Glomerular visceral epithelial cell (primary cell): ENCODE measurements at regions not wholly inside any gene's neighbourhood (a gene's known extent, or its start where the extent isn't known, plus 50 kb on each side); places are given as distances from the start of the nearest gene placed in this dataset.
"Not testable (repeated sequence)": the region's sequence is repeated elsewhere in the genome, so short reads cannot be mapped to it uniquely, and the experiment has no call there.

ENCODE experiments used
- DNase-seq: peaks from one replicate; pipeline ENCODE4 v3.0.0-alpha.2; 2016; ENCODE audit errors: extremely low spot score

DNA sequence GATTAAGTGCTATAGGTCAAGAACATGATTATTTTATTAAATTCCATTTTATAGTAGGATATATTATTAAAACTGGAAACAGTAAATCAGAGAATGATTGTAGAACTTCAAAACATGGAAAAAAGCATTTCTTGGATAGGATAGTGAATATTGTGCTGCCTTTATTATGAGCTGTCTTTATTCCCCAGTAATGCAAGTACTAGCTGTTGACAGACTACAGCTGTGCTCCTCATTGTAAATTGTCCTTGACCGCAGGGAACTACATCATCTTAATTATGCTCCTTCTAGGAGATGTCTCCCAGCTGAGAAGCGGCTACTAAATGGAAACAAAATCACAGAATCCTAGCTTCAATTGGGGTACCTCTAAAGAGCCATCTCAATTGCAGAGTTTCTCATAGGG, 1457.2 kb upstream of the PCDH7 start:
- DNase-seq, result no peak

GRCh38 chr4:29276150-29276549, 1444.0 kb upstream of the PCDH7 start:
- no peak for DNase-seq

GRCh38 chr4:29277381-29277780, 1442.8 kb upstream of the PCDH7 start:
- DNase-seq, result no peak

DNA sequence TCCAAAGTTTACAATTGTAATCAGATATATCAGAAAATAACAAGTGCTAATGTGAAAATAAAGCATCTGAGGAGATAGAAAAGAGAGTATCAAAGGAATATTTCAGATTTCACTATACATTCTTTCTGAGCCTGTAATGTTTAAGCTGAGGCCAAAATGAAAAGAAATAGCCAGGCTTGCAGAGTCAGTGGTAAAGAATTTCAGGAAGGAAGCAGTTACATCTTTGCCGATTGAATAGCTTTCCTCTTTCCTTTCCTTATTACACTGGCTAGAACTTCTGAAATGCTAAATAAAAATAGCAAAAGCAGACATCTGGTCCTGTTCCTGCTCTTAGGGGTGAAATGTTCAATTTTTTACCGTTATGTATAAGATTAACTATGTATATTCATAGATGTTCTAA, 1441.6 kb upstream of the PCDH7 start:
- DNase-seq, result peak; percentile 34

DNA sequence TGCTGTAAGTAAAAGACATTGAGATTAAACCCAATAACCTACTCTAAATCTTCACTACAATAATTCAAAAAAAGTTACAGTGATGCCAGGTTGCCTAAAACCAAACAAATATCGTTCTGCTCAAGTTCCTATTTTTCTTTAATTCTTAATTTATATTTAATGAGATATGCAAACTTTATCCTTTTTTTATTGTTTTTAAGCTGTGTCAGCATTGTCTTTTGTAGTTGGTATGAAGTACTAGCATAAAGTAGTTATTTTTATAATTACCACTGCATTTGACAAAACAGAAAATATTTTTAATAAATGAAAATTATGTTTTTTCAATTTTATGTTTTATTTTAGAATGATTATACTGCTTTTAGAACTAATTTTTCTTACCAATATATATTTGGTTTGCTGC, 1431.1 kb upstream of the PCDH7 start:
- no peak for DNase-seq

DNA sequence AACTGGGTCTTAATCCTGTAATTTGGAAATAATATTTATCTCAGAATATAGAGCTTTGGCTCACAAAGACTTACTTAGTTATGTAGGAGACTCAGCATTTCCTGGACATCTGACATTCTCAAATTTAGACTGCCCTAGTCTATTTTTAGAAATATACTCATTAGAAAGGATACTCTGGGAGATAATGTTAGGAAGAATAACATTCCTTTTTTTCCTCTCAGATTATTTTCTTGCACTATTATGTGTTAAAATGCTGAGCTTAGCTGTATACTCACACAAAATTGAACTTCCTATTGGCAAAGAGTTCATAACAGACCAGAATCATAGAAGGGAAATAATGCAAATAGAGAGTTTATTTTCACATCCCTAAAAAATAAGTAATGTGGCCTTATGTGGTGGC, 1424.9 kb upstream of the PCDH7 start:
- no peak for DNase-seq

DNA sequence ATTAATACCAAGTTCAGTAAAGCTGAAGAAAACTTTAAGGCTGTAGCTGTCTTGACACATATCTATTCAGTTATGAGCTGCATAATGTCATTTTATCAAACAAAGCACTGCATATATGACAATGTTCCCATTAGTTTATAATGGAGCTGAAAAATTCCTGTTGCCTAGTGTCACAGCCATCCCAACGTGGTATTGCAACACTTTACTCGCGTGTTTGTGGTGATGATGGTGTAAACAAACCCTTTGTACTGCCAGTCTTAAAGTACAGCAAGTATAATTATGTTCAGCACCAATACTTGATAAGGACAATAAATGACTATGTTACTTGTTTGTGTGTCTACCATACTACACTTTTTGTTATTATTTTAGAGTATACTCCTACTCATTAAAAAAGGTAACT, 1415.6 kb upstream of the PCDH7 start:
- no peak for DNase-seq

DNA sequence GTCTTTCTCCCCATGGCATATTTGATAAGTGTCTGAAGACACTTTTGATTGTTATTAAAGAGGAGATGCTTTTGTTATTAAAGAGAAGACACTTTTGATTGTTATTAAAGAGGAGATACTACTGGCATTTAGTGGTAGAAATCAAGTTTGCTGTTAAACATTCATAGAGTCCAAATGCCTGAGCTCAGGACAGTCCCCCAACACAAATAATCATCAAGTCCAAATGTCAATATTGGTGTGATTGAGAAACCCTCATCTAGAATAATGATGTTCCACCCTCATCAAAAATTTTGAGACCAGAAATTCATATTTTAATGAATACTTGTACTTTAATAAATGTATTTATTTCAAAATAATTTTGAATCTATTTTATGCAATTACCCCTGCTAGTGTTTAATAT, 1412.9 kb upstream of the PCDH7 start:
- DNase-seq, result no peak

DNA sequence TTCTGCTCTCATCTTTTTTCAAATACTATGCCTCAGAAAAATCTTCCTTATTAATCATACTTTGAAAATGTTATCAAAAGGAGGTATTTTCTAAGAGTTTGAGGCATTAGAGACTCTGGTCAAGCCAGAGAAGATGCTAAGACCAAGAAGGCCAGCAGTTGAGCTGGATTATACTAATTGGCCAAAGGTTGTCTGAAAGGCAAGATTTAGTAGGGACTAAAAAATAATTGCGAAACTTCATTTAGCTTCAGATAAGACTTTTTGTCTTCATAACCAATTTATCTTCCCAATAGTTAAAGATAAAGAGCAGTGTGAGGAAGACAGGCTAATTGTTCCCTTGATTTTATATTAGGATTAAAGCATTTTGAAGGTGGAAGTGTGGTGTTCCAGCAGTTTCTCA, 1412.4 kb upstream of the PCDH7 start:
- no peak for DNase-seq

GRCh38 chr4:29309050-29309449, 1411.1 kb upstream of the PCDH7 start:
- peak; percentile 50 for DNase-seq

DNA sequence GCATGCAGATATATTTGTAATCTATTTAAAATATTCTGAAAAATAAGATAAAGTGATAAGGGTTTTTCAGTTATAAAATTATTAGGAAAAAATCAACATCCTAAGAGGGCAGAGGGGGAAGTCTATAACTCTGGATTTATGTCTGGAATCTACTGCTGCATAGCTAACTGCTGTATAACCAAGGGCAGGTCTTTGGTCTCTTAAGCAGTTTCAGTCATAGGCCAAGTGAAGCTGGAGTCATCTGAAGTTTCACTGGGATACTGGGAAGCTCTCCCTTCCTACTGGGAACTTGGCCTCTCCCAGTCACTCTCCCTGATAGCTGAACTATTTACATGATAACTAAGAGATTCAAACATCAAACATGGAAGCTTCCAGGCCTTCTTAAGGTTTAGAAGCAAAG, 1409.9 kb upstream of the PCDH7 start:
- no peak for DNase-seq

DNA sequence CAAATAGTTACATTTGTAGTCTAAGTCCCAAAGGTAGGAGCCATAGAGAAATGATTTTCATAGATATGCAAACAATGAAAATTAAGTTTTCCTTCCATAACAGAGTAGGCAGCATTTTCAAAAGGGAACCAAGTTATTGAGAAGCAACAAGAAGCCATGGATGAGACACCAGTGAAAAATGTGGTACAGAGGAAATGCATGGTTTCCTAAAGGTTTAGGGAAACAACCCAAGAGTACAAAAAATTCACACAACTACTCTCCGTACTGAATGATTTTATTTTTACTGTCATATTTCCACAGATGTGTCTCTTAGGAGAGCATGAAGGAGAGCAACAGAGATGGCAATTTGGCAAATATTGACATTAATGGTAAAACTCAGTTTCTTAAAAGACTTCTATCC, 1408.9 kb upstream of the PCDH7 start:
- DNase-seq, result peak; percentile 5

DNA sequence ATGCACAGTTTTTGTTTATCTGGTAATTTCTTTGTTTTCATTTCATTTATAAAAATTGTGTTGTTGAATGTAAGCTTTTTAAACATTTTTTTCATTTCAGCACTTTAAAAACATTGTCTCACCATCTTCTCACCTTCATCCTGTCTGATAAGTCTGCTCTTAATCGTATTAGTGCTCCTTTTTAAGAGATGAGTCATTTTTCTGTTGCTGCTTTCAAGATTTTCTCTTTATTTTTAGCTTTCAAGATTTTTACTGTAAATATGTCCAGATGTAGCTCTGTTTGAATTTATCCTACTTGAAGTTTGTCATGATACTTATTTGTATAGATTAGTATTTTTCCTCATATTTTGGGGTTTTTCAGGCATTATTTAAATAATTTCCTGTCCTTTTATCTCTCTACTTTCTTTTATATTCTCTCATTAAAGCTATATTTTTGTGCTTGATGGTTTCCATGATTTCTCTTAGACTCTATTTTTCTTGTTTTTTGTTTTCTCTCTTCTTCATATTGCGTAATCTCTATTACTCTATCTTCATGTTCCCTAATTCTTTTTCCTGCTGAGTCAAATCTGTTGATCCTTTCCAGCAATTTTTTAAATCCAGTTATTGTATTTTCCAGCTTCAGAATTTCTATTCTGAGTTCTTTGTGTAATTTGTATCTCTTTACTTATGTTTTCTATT, 1400.4 kb upstream of the PCDH7 start:
- no peak for DNase-seq

- DNase-seq, result no peak
Observed at GRCh38 chr4:29320947-29321620, 1399.1 kb upstream of the PCDH7 start.

DNA sequence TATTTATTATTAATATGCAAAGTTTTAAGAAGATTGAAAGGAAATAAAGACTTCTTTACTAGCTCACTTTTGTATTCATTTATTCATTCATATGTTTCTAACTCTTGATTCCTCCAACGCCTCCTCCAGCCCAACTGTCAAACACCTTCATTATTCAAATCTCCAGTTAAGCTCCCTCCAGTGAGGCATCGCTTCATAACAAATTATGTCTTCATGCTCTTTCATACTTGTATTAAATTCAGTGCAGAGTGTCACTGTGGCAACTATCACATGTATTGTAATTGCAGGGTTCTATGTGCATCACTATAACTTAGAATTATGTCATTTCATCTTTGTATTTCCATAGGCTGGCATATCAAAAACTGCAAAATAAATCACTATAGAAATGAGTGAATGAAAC, 1394.2 kb upstream of the PCDH7 start:
- no peak for DNase-seq

GRCh38 chr4:29326816-29327215, 1393.4 kb upstream of the PCDH7 start:
- DNase-seq, result peak; percentile 2

- no peak for DNase-seq
Observed at GRCh38 chr4:29336861-29337260, 1383.3 kb upstream of the PCDH7 start.

DNA sequence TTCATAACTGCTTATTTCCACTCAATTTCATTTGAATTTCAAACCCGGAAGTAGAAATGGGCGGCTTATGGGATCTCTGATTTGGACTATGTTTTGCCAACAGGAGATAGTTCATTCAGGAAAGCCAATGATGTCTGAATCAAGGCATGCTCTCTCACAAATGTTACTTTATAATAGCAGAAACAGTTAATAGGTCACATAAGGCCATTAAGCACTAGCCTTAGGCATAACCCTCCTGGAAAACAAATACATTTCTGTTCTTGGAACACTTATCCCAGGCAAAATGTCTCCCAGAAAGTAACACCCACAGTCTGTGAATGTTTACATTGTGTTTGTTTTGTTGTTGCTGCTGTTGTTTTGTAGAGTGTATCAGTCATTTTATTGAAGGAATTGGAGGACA, 1347.2 kb upstream of the PCDH7 start:
- no peak for DNase-seq

- DNase-seq, result no peak
Observed at GRCh38 chr4:29375716-29376115, 1344.5 kb upstream of the PCDH7 start.

DNA sequence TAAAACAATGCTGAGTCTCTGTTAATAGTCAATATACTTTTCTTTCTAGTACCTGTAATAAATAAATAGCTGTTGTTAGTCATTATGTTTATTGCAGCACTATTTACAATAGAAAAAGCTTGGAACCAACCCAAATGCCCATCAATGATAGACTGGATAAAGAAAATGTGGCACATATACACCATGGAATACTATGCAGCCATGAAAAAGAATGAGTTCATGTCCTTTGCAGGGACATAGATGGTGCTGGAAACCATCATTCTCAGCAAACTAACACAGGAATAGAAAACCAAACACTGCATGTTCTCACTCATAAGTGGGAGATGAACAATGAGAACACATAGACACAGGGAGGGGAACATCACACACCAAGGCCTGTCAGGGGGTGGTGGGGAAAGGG, 1341.9 kb upstream of the PCDH7 start:
- DNase-seq, result not testable (repeated sequence)

- no peak for DNase-seq
Observed at GRCh38 chr4:29390921-29391320, 1329.2 kb upstream of the PCDH7 start.

DNA sequence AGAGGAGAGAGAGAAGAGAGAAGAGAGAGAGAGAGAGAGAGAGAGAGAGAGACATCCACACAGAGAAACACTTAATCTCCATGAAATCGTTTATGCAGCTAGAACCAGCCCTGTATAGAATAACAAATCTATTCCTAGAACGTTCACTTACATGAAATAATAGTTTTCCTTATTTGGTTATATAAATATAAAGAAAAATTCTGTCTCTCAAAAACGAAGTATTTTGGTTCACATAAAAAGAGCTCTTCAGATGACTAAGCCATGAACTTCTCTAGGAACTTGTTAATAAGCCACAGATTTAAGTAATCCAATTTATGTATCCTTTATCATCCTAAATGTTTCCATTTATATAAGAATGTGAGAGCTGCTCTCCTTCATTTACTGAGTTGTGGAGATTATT, 1315.1 kb upstream of the PCDH7 start:
- DNase-seq, result no peak

- DNase-seq, result no peak
Observed at GRCh38 chr4:29415771-29416170, 1304.4 kb upstream of the PCDH7 start.
